ENCODE measurements at regions not wholly inside any gene's neighbourhood (a gene's known extent, or its start where the extent isn't known, plus 50 kb on each side); places are given as distances from the start of the nearest gene placed in this dataset.

GRCh38 chr14:28952161-28952560 is 185.6 kb downstream of the FOXG1 start:
- no peaks in the 10 kb centered on the region for H3K9me3 ChIP-seq (replicated peaks; ENCODE audit: control insufficient read depth, insufficient read depth, low read depth, low read length)
- FAIRE-seq: no peak
- in situ Hi-C loops (cut with MboI): no loop called here

GRCh38 chr14:28952666-28953065 is 186.1 kb downstream of the FOXG1 start:
- Histone ChIP-seq H3K79me2 (ENCODE audit: control insufficient read depth, insufficient read depth, low read length) (no peaks in the 10 kb centered on the region), H3K4me3 (no peak overlapping the region), H3K9me3 (replicated peaks; ENCODE audit: control insufficient read depth, insufficient read depth, low read depth, low read length) (no peaks in the 10 kb centered on the region), H2AFZ (ENCODE audit: low read depth, low read length) (no peak overlapping the region), H3K4me1 (replicated peaks in 1 of 2; ENCODE audit: control insufficient read depth in 2 of 2, insufficient read depth in 2 of 2, low read length in 2 of 2) (no peaks in the 10 kb centered on the region), H3K27ac (ENCODE audit: extremely low read depth, low read depth, low read length) (no peak overlapping the region), H3K36me3 (ENCODE audit: control insufficient read depth, insufficient read depth, low read length) (no peaks in the 10 kb centered on the region), H3K27me3 (ENCODE audit: control insufficient read depth in 2 of 2, insufficient read depth in 2 of 2, low read length in 2 of 2) (no peaks in the 10 kb centered on the region), H3K9me1 (ENCODE audit: control insufficient read depth, insufficient read depth, low read length) (no peaks in the 10 kb centered on the region), H4K20me1 (replicated peaks; ENCODE audit: control insufficient read depth, insufficient read depth, low read length) (no peaks in the 10 kb centered on the region), H3K4me2 (ENCODE audit: insufficient read depth, low read length) (no peak overlapping the region), H3K9ac (ENCODE audit: insufficient read depth in 1 of 2, low read depth in 2 of 2, low read length in 2 of 2) (no peak overlapping the region)
- DNase-seq (ENCODE audit: extremely low read depth in 1 of 4, low spot score in 3 of 4): no peak
- ChIA-PET POLR2A (no interaction called here), CTCF (ENCODE audit: low intra/inter-chr PET ratio) (no interaction called here)
- intact Hi-C loops (cut with micrococcal nuclease) (no loop called here), in situ Hi-C loops (cut with MboI) (no loop called here)
- FAIRE-seq: no peak
- no peak for ATAC-seq
- no TSS peak for BruUV-seq (replicated peaks)
- TF ChIP-seq BCL6 (CRISPR knock-in tag; IDR thresholded peaks at IDR 0.05) (no peak), TAF1 (IDR thresholded peaks at IDR 0.05; ENCODE audit: control insufficient read depth, extremely low read depth, insufficient read depth, low read length, severe bottlenecking) (no peak)

More at GRCh38 chr14:28952161-28952560, 185.6 kb downstream of the FOXG1 start:
- BruUV-seq (replicated peaks): no TSS peak
- no peak for TF ChIP-seq SMARCE1 (IDR thresholded peaks at IDR 0.05)
- no peak for TF ChIP-seq RHOXF2B (CRISPR knock-in tag; conservative IDR thresholded peaks at IDR 0.05)
- TF ChIP-seq ZBTB34 (CRISPR knock-in tag; IDR thresholded peaks at IDR 0.05): no peak
- TF ChIP-seq NFATC3 (IDR thresholded peaks at IDR 0.05): no peak
- TF ChIP-seq NCOA2 (IDR thresholded peaks at IDR 0.05; ENCODE audit: partially characterized antibody in 2 of 2): no peak
- H3K27me3 ChIP-seq (ENCODE audit: control insufficient read depth in 2 of 2, insufficient read depth in 2 of 2, low read length in 2 of 2): no peaks in the 10 kb centered on the region
- ChIA-PET CTCF (ENCODE audit: low intra/inter-chr PET ratio) (no interaction called here), POLR2A (no interaction called here)
- H3K4me2 ChIP-seq (ENCODE audit: insufficient read depth, low read length): no peak overlapping the region
- H4K20me1 ChIP-seq (replicated peaks; ENCODE audit: control insufficient read depth, insufficient read depth, low read length): no peaks in the 10 kb centered on the region
- H2AFZ ChIP-seq (ENCODE audit: low read depth, low read length): no peak overlapping the region
- 100% methylated on average over 1 of the region's 1 CpG for WGBS (ENCODE audit: insufficient coverage, low coverage, missing lambda C conversion rate)
- no peaks in the 10 kb centered on the region for H3K9me1 ChIP-seq (ENCODE audit: control insufficient read depth, insufficient read depth, low read length)
- intact Hi-C loops (cut with micrococcal nuclease): no loop called here
- H3K4me3 ChIP-seq: no peak overlapping the region
- ATAC-seq: no peak
- no peak overlapping the region for H3K27ac ChIP-seq (ENCODE audit: extremely low read depth, low read depth, low read length)
- no peaks in the 10 kb centered on the region for H3K4me1 ChIP-seq (replicated peaks in 1 of 2; ENCODE audit: control insufficient read depth in 2 of 2, insufficient read depth in 2 of 2, low read length in 2 of 2)
- no peaks in the 10 kb centered on the region for H3K36me3 ChIP-seq (ENCODE audit: control insufficient read depth, insufficient read depth, low read length)
- no peak for DNase-seq (ENCODE audit: extremely low read depth in 1 of 4, low spot score in 3 of 4)
- H3K79me2 ChIP-seq (ENCODE audit: control insufficient read depth, insufficient read depth, low read length): no peaks in the 10 kb centered on the region
- H3K9ac ChIP-seq (ENCODE audit: insufficient read depth in 1 of 2, low read depth in 2 of 2, low read length in 2 of 2): no peak overlapping the region
